ENCODE measurements at regions not wholly inside any gene's neighbourhood (a gene's known extent, or its start where the extent isn't known, plus 50 kb on each side); places are given as distances from the start of the nearest gene placed in this dataset.
A peak's percentile ranks its signal among the peaks of the same experiment; 100 is the strongest.
"Not testable (repeated sequence)": the region's sequence is repeated elsewhere in the genome, so short reads cannot be mapped to it uniquely, and the experiment has no call there.

- not testable (repeated sequence) for DNase-seq
Observed at GRCh38 chr3:127046690-127047089, 63.8 kb downstream of the PLXNA1 start.

GRCh38 chr3:127049393-127049792 is 66.5 kb downstream of the PLXNA1 start:
- no peak for DNase-seq

GRCh38 chr3:127050733-127051132 is 67.8 kb downstream of the PLXNA1 start:
- no peak for DNase-seq

- no peak for DNase-seq
Observed at GRCh38 chr3:127052121-127052561, 69.2 kb downstream of the PLXNA1 start.

GRCh38 chr3:127053026-127053425 is 70.1 kb downstream of the PLXNA1 start:
- no peak for DNase-seq

- no peak for DNase-seq
Observed at GRCh38 chr3:127053450-127053849, 70.5 kb downstream of the PLXNA1 start.

GRCh38 chr3:127053979-127054378 is 71.1 kb downstream of the PLXNA1 start:
- no peak for DNase-seq

GRCh38 chr3:127056281-127056680 is 73.4 kb downstream of the PLXNA1 start:
- no peak for DNase-seq

GRCh38 chr3:127056976-127057375 is 74.1 kb downstream of the PLXNA1 start:
- DNase-seq, result no peak

GRCh38 chr3:127059072-127059471 is 76.2 kb downstream of the PLXNA1 start:
- no peak for DNase-seq

GRCh38 chr3:127061641-127062040 is 78.7 kb downstream of the PLXNA1 start:
- DNase-seq, result no peak

GRCh38 chr3:127062926-127063325 is 80.0 kb downstream of the PLXNA1 start:
- DNase-seq, result no peak

- no peak for DNase-seq
Observed at GRCh38 chr3:127063916-127064315, 81.0 kb downstream of the PLXNA1 start.

- peak; percentile 40 to 76 (median 64) for DNase-seq
Observed at GRCh38 chr3:127064391-127065137, 81.6 kb downstream of the PLXNA1 start.

GRCh38 chr3:127065138-127065427 is 82.2 kb downstream of the PLXNA1 start:
- no peak for DNase-seq

GRCh38 chr3:127065561-127066290 is 82.8 kb downstream of the PLXNA1 start:
- no peak for DNase-seq

- no peak for DNase-seq
Observed at GRCh38 chr3:127066635-127067034, 83.7 kb downstream of the PLXNA1 start.

GRCh38 chr3:127067116-127067910 is 84.4 kb downstream of the PLXNA1 start:
- DNase-seq, result no peak

GRCh38 chr3:127068111-127068810 is 85.3 kb downstream of the PLXNA1 start:
- no peak for DNase-seq

- DNase-seq, result no peak
Observed at GRCh38 chr3:127068871-127069270, 86.0 kb downstream of the PLXNA1 start.

- no peak for DNase-seq
Observed at GRCh38 chr3:127069814-127070440, 87.0 kb downstream of the PLXNA1 start.

GRCh38 chr3:127070776-127071175 is 87.9 kb downstream of the PLXNA1 start:
- DNase-seq, result no peak
